ENCODE measurements at regions not wholly inside any gene's neighbourhood (a gene's known extent, or its start where the extent isn't known, plus 50 kb on each side); places are given as distances from the start of the nearest gene placed in this dataset.

GRCh38 chr1:177748080-177748801 is 221.6 kb downstream of the SEC16B start:
- TF ChIP-seq CTCF (IDR thresholded peaks at IDR 0.05; ENCODE audit: poor library complexity, severe bottlenecking) (no peak), RAD21 (conservative IDR thresholded peaks at IDR 0.05) (no peak), TAF1 (IDR thresholded peaks at IDR 0.05; ENCODE audit: low read depth) (no peak), POLR2AphosphoS5 (IDR thresholded peaks at IDR 0.05) (no peak), EP300 (conservative IDR thresholded peaks at IDR 0.05; ENCODE audit: poor library complexity, severe bottlenecking) (no peak), REST (IDR thresholded peaks at IDR 0.05; ENCODE audit: borderline replicate concordance) (no peak), MXI1 (conservative IDR thresholded peaks at IDR 0.05; ENCODE audit: poor library complexity, severe bottlenecking) (no peak), EZH2 (IDR thresholded peaks at IDR 0.05; ENCODE audit: borderline replicate concordance, insufficient read depth, low read length, poor library complexity, severe bottlenecking) (no peak)
